Hindlimb muscle (tissue), 1 donor: ENCODE measurements at regions not wholly inside any gene's neighbourhood (a gene's known extent, or its start where the extent isn't known, plus 50 kb on each side); places are given as distances from the start of the nearest gene placed in this dataset.

Experiments
- DNase-seq: peaks from one replicate; pipeline ENCODE4 v3.0.0-alpha.2; 2013

DNA sequence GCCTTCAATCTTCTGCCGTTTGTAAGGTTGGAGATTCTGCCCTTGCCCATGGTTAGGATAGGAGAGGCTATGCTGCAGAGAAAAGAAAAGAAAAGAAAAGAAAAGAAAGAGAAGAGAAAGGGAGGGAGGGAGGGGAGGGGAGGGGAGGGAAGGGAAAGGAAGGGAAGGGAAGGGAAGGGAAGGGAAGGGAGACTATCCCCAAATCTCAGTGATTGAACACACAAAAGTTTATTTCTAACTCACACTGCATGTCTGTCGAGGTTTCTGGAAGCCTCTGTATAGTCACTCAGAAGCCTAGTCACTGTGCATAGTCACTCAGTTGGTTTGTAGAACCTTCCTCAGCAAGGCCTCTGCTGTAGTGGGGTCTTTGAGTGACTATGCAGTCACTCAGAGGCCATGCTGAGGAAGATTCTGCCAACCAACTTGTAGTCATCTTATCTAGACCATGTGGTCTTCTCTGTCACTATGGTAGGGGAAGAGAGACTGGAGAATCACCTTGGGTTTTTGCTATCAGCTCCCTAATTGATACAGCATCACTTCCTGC lies 52.3 kb upstream of the ABCC9 start:
- DNase-seq, result no peak

DNA sequence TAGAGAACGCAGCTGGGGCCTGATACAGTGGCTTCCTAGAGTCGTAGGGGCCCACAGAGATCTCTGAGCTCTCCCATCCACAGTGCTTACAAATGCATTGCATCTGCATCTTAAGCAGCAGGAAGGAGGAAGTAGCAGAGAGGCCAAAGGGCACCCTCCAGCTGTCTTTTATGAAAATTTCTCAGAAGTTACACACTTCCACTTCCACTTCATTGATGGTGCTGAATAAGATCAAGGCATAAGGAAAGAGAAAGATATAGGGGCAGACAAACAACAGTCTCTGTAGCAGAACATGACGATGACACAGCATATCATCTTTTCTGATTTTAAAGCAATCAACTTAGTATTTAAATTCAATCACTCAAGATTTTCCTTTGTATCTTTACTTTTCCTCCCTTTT lies 51.6 kb upstream of the ABCC9 start:
- DNase-seq, result peak; percentile 27

DNA sequence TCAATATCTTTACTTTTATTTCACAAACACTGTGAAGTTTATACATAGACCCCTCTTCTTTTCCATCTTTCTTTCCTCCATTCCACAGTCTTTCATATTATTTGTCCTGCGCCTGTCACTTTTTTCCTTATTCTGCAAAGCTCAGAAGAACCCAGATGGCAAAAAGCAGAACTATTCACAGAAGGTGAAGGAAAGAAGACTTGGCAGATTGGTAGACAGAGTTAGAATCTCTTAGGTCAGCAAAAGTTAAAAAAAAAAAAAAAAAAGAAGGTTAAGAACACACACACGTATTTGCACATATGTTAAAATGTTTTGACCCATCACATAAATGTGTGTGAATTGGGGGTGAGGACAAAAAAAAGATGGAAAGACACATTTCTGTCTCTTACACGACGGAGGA lies 50.3 kb upstream of the ABCC9 start:
- no peak for DNase-seq
